Left hindlimb (tissue), 1 donor: ENCODE measurements at regions not wholly inside any gene's neighbourhood (a gene's known extent, or its start where the extent isn't known, plus 50 kb on each side); places are given as distances from the start of the nearest gene placed in this dataset.

Source experiments
- DNase-seq: peaks from one replicate; pipeline ENCODE4 v3.0.0-alpha.2; 2018

GRCh38 chr7:128145191-128145590 is 95.9 kb upstream of the LEP start:
- DNase-seq = no peak

GRCh38 chr7:128146052-128146451 is 95.0 kb upstream of the LEP start:
- DNase-seq = no peak

GRCh38 chr7:128148676-128149075 is 92.4 kb upstream of the LEP start:
- DNase-seq = no peak

- DNase-seq = no peak
Measured at GRCh38 chr7:128150223-128150865, 90.7 kb upstream of the LEP start.

GRCh38 chr7:128151635-128152034 is 89.4 kb upstream of the LEP start:
- no peak for DNase-seq

GRCh38 chr7:128152721-128153120 is 88.4 kb upstream of the LEP start:
- DNase-seq = no peak

GRCh38 chr7:128153436-128153835 is 87.6 kb upstream of the LEP start:
- no peak for DNase-seq

GRCh38 chr7:128154504-128154903 is 86.6 kb upstream of the LEP start:
- no peak for DNase-seq

GRCh38 chr7:128155100-128155740 is 85.9 kb upstream of the LEP start:
- DNase-seq = no peak

GRCh38 chr7:128157906-128158305 is 83.2 kb upstream of the LEP start:
- DNase-seq = no peak

GRCh38 chr7:128158370-128158769 is 82.7 kb upstream of the LEP start:
- DNase-seq = no peak

GRCh38 chr7:128160296-128160695 is 80.8 kb upstream of the LEP start:
- no peak for DNase-seq

- DNase-seq = no peak
Measured at GRCh38 chr7:128161466-128162125, 79.5 kb upstream of the LEP start.

GRCh38 chr7:128162666-128163065 is 78.4 kb upstream of the LEP start:
- no peak for DNase-seq

GRCh38 chr7:128163473-128163872 is 77.6 kb upstream of the LEP start:
- no peak for DNase-seq

GRCh38 chr7:128164061-128164954 is 76.8 kb upstream of the LEP start:
- DNase-seq = no peak

- no peak for DNase-seq
Measured at GRCh38 chr7:128164955-128165670, 76.0 kb upstream of the LEP start.

- no peak for DNase-seq
Measured at GRCh38 chr7:128165927-128166420, 75.1 kb upstream of the LEP start.

GRCh38 chr7:128166603-128167041 is 74.5 kb upstream of the LEP start:
- DNase-seq = no peak

GRCh38 chr7:128167042-128167701 is 73.9 kb upstream of the LEP start:
- DNase-seq = peak; percentile 48

GRCh38 chr7:128167791-128168666 is 73.0 kb upstream of the LEP start:
- no peak for DNase-seq
